K562 (cell line): ENCODE measurements at regions not wholly inside any gene's neighbourhood (a gene's known extent, or its start where the extent isn't known, plus 50 kb on each side); places are given as distances from the start of the nearest gene placed in this dataset.

Source experiments
- ATAC-seq: fragments of 200-7000 bp; cut with Tn5 transposase; 3 replicates; pipeline ENCODE4 v1.9.1; 2020; ENCODE audit warnings: moderate library complexity
- BruUV-seq: library from RNA; stranded (reverse); fragments of 400-500 nt; replicated peaks from 2 replicates; lab custom pipeline; 2021; lab: Mats Ljungman, UMichigan
- CTCF ChIA-PET: fragments of 300-600 bp; formaldehyde crosslinking; extraction: SDS; loops from one replicate; lab custom pipeline; 2021; ENCODE audit warnings: low intra/inter-chr PET ratio; lab: Yijun Ruan, JAX
- POLR2A ChIA-PET: fragments of 300-600, 350-650 bp; sonication (Branson Sonifier 250); formaldehyde crosslinking; extraction: SDS; loops from one replicate; lab custom pipeline; 2021; ENCODE audit warnings: antibody characterized with exemption, inconsistent platforms; lab: Yijun Ruan, JAX
- DNase-seq, 4 experiments: peaks; one replicate each; pipeline versions ENCODE4 v3.0.0 to v3.0.0-alpha.2; 2011 to 2018; ENCODE audit warnings: low spot score in 3 of 4, mixed read lengths in 3 of 4; ENCODE audit errors: extremely low read depth in 1 of 4
- FAIRE-seq: peaks from 2 replicates; lab custom pipeline; 2011; peaks lifted over from hg19 to GRCh38; lab: Jason Lieb, UNC
- H2AFZ ChIP-seq: 2 replicates; pipeline ENCODE4 v1.6.0; 2011; ENCODE audit warnings: low read depth, low read length, control low read depth, inconsistent platforms
- H3K27ac ChIP-seq: fragments of 200-600 bp; 3 replicates; pipeline ENCODE4 v1.8.0; 2011; ENCODE audit warnings: low read depth, mild to moderate bottlenecking, control low read depth, inconsistent platforms, low read length, moderate library complexity, mixed read lengths; ENCODE audit errors: extremely low read depth
- H3K27me3 ChIP-seq, 2 experiments: fragments of 300-600 bp in 1 of 2; 2 replicates in 1 of 2; 3 replicates in 1 of 2; pipeline versions ENCODE4 v1.6.0 to v1.8.0; 2011; ENCODE audit warnings: inconsistent platforms in 2 of 2, low read length in 2 of 2, mild to moderate bottlenecking in 1 of 2, mixed read lengths in 1 of 2, moderate library complexity in 1 of 2; ENCODE audit not compliant: control insufficient read depth in 2 of 2, insufficient read depth in 2 of 2
- H3K36me3 ChIP-seq: fragments of 300-600 bp; 3 replicates; pipeline ENCODE4 v1.8.0; 2011; ENCODE audit warnings: mild to moderate bottlenecking, low read length, inconsistent platforms; ENCODE audit not compliant: control insufficient read depth, insufficient read depth
- H3K4me1 ChIP-seq, 2 experiments: fragments of 200-600 bp in 1 of 2; replicated peaks in 1 of 2; 2 replicates in 1 of 2; 3 replicates in 1 of 2; pipeline versions ENCODE4 v1.5.1 to v1.8.0; 2011; ENCODE audit warnings: inconsistent platforms in 2 of 2, low read length in 2 of 2, mild to moderate bottlenecking in 1 of 2, mixed read lengths in 1 of 2, moderate library complexity in 1 of 2; ENCODE audit not compliant: control insufficient read depth in 2 of 2, insufficient read depth in 2 of 2
- H3K4me2 ChIP-seq: 2 replicates; pipeline ENCODE4 v1.6.1; 2011; ENCODE audit warnings: low read length, control low read depth, inconsistent platforms, mixed read lengths; ENCODE audit not compliant: insufficient read depth
- H3K4me3 ChIP-seq: fragments of 200-600 bp; sonication (generic), shearing (Covaris generic); 2 replicates; pipeline ENCODE4 v1.5.1; 2016; ENCODE audit warnings: control low read depth, inconsistent platforms
- H3K79me2 ChIP-seq: fragments of 200-600 bp; 3 replicates; pipeline ENCODE4 v1.8.0; 2011; ENCODE audit warnings: low read length, inconsistent platforms; ENCODE audit not compliant: control insufficient read depth, insufficient read depth
- H3K9ac ChIP-seq, 2 experiments: 2 replicates each; pipeline versions ENCODE4 v1.6.0 to v1.6.1; 2011; ENCODE audit warnings: low read depth in 2 of 2, low read length in 2 of 2, control low read depth in 1 of 2, inconsistent platforms in 1 of 2, mild to moderate bottlenecking in 1 of 2, mixed read lengths in 1 of 2; ENCODE audit not compliant: insufficient read depth in 1 of 2
- H3K9me1 ChIP-seq: one replicate; pipeline ENCODE4 v1.6.0; 2011; ENCODE audit warnings: inconsistent platforms, mild to moderate bottlenecking, low read length, moderate library complexity; ENCODE audit not compliant: control insufficient read depth, insufficient read depth
- H3K9me3 ChIP-seq: replicated peaks from 2 replicates; pipeline ENCODE4 v1.5.1; 2011; ENCODE audit warnings: low read depth, low read length, inconsistent platforms; ENCODE audit not compliant: control insufficient read depth, insufficient read depth
- H4K20me1 ChIP-seq: replicated peaks from 2 replicates; pipeline ENCODE4 v1.6.1; 2011; ENCODE audit warnings: low read length, inconsistent platforms, mixed read lengths; ENCODE audit not compliant: control insufficient read depth, insufficient read depth
- ARNT ChIP-seq, 2 experiments: fragments of 450-650 bp; IDR thresholded peaks; 2 replicates each; pipeline ENCODE4 v1.6.1; 2016; ENCODE audit warnings: mild to moderate bottlenecking in 1 of 2
- GTF2F1 ChIP-seq: IDR thresholded peaks from 2 replicates; pipeline ENCODE4 v1.6.1; 2011; ENCODE audit warnings: low read depth, low read length, improper control_type of control experiment
- HDGF ChIP-seq: fragments of 450-650 bp; IDR thresholded peaks from 2 replicates; pipeline ENCODE4 v1.6.1; 2016
- SMARCA4 ChIP-seq: fragments of 450-650 bp; IDR thresholded peaks from 2 replicates; pipeline ENCODE4 v1.6.1; 2016
- WGBS: fragments of 100-300 bp; shearing (Covaris generic); methylation state at CpG from one replicate; pipeline ENCODE4 v1.1.6; 2016; ENCODE audit warnings: low coverage, mixed read lengths; ENCODE audit not compliant: insufficient coverage; ENCODE audit errors: missing lambda C conversion rate; 5-methylcytosine and 5-hydroxymethylcytosine counted together
- in situ Hi-C: fragments of 300-500 bp; cut with MboI; formaldehyde crosslinking; loops from 4 replicates; pipeline ENCODE4 v1.15.0; 2018; ENCODE audit warnings: inconsistent platforms, mixed read lengths
- intact Hi-C: fragments of 100-400 bp; cut with micrococcal nuclease; formaldehyde crosslinking; loops from 2 replicates; pipeline ENCODE4 v1.14.2; 2022
- TF ChIP-seq, protein P1 (sequence below): fragments of 250-450 bp; sonication (Bioruptor Pico); IDR thresholded peaks from 2 replicates; pipeline ENCODE4 v1.5.0; 2021
- TF ChIP-seq, protein P2 (sequence below): fragments of 250-450 bp; sonication (Bioruptor Pico); IDR thresholded peaks from 2 replicates; pipeline ENCODE4 v1.8.0; 2021; ENCODE audit warnings: borderline replicate concordance, mild to moderate bottlenecking, moderate library complexity; ENCODE audit not compliant: poor library complexity, severe bottlenecking

DNA sequence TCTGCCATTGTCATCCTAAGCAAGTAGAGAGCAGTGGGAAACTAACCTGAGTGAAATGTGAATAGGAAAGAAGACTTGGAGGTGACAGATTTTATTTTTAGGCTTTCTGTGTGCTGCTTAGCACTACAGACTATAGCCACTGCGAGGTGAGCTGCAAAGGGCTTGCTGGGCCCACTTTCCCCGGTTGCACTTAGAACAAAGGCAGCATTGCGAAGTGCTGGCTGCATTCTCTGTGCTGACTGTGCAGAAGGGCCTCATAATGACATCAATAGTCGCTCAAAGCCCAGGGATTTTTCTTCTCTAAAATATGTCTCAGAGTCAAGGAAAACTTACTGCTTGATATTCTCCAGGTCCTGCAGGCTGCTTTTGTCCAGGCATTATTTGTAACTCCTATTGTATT, 592.1 kb downstream of the TDRD15 start:
- Histone ChIP-seq H3K9me1 (no peaks in the 10 kb centered on the region), H3K27me3 (no peaks in the 10 kb centered on the region), H3K9me3 (no peaks in the 10 kb centered on the region), H3K36me3 (no peaks in the 10 kb centered on the region), H2AFZ (no peak overlapping the region), H3K27ac (no peak overlapping the region), H3K9ac (no peak overlapping the region), H3K4me3 (no peak overlapping the region), H3K4me1 (no peaks in the 10 kb centered on the region), H3K4me2 (no peak overlapping the region), H4K20me1 (no peaks in the 10 kb centered on the region), H3K79me2 (no peaks in the 10 kb centered on the region)
- intact Hi-C loops, result no loop called here
- CTCF ChIA-PET, result no interaction called here
- no TSS peak for BruUV-seq
- FAIRE-seq (no peak), ATAC-seq (no peak), DNase-seq (no peak)
- POLR2A ChIA-PET, result no interaction called here
- TF ChIP-seq, protein P1, sequence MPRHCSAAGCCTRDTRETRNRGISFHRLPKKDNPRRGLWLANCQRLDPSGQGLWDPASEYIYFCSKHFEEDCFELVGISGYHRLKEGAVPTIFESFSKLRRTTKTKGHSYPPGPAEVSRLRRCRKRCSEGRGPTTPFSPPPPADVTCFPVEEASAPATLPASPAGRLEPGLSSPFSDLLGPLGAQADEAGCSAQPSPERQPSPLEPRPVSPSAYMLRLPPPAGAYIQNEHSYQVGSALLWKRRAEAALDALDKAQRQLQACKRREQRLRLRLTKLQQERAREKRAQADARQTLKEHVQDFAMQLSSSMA (CRISPR knock-in tag), result no peak
- TF ChIP-seq ARNT (IDR thresholded peaks at IDR 0.05) (no peak), GTF2F1 (no peak), HDGF (no peak), SMARCA4 (no peak)
- TF ChIP-seq, protein P2, sequence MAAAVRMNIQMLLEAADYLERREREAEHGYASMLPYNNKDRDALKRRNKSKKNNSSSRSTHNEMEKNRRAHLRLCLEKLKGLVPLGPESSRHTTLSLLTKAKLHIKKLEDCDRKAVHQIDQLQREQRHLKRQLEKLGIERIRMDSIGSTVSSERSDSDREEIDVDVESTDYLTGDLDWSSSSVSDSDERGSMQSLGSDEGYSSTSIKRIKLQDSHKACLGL (CRISPR knock-in tag), result no peak
- 0% methylated on average over 4 of the region's 4 CpGs for WGBS
- in situ Hi-C loops, result no loop called here

DNA sequence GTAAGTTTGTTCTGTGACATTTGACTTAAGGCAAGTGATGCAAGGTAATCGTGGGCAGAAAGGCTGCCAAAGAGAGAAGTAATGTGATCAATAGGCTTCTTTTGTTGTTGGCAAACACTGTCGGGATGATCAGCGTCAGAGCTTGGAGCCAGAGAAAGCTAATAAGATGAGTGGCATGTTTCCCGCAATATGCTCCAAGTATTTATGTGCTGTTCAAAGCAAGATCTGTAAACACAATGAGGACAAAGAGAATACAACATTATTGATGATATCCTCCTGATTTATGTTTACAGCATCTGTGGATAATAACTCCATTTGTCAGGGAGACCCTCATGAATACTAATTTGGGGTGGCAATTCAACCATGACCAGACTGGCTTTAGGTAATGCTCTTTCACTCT, 603.3 kb downstream of the TDRD15 start:
- H2AFZ ChIP-seq, result no peak overlapping the region
- no peaks in the 10 kb centered on the region for H3K36me3 ChIP-seq
- H3K9ac ChIP-seq, result no peak overlapping the region
- CTCF ChIA-PET, result no interaction called here
- no peak for FAIRE-seq
- no TSS peak for BruUV-seq
- H3K27ac ChIP-seq, result no peak overlapping the region
- intact Hi-C loops (no loop called here), in situ Hi-C loops (no loop called here)
- no peak overlapping the region for H3K4me3 ChIP-seq
- H3K4me2 ChIP-seq, result no peak overlapping the region
- H3K4me1 ChIP-seq, result no peaks in the 10 kb centered on the region
- no peak for DNase-seq
- H3K9me3 ChIP-seq, result no peaks in the 10 kb centered on the region; the same call in 1 of the 2 replicates
- H3K9me1 ChIP-seq, result no peaks in the 10 kb centered on the region
- no peak for ATAC-seq
- H3K27me3 ChIP-seq, result no peaks in the 10 kb centered on the region
- no peaks in the 10 kb centered on the region for H3K79me2 ChIP-seq
- H4K20me1 ChIP-seq, result no peaks in the 10 kb centered on the region
- 0% methylated on average over 4 of the region's 4 CpGs for WGBS
- POLR2A ChIA-PET, result no interaction called here
